Spleen (tissue), 7 donors: ENCODE measurements at regions not wholly inside any gene's neighbourhood (a gene's known extent, or its start where the extent isn't known, plus 50 kb on each side); places are given as distances from the start of the nearest gene placed in this dataset.

Experiments used
- POLR2A ChIP-seq, 3 donors: fragments of 450-650 bp; IDR thresholded peaks; one replicate each; pipeline ENCODE4 v1.5.1; 2017; ENCODE audit warnings: antibody characterized with exemption in 3 of 3, mild to moderate bottlenecking in 1 of 3
- POLR2AphosphoS5 ChIP-seq, 3 donors: sonication (generic); formaldehyde crosslinking; IDR thresholded peaks; one replicate each; pipeline ENCODE4 v1.5.1; 2017; ENCODE audit warnings: antibody characterized with exemption in 3 of 3
- TF ChIP-seq, protein P1 (sequence below), 11 experiments: fragments of 200-600 bp in 7 of 11; fragments of 450-650 bp in 4 of 11; sonication (generic) in 4 of 11; IDR thresholded peaks in 8 of 11; conservative IDR thresholded peaks in 3 of 11; 1 replicate in 7 of 11; 2 replicates in 4 of 11; pipeline versions ENCODE4 v1.4.0 to v1.8.0; 2016 to 2021; ENCODE audit warnings: antibody characterized with exemption in 11 of 11, inconsistent platforms in 4 of 11, mild to moderate bottlenecking in 1 of 11
- donor health status: DM: no; HTN: no; CAD: no; lungs with moderate emphysema.
- donor health status: DM: no; HTN: no; CAD: no.
- donor health status: DM: no; HTN: no; CAD: no.

DNA sequence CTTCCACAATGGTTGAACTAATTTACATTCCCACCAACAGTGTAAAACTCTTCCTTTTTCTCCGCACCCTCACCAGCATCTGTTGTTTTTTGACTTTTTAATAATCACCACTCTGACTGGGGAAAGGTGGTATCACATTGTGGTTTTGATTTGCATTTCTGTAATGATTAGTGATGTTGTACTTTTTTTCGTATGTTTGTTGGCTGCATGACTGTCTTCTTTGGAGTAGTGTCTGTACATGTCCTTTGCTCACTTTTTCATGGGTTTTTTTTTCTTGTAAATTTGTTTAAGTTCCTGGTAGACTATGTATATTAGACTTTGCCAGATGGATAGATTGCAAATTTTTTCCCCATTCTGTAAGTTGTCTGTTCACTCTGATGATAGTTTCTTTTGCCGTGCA lies 574.8 kb downstream of the KCNJ3 start:
- TF ChIP-seq, protein P1, sequence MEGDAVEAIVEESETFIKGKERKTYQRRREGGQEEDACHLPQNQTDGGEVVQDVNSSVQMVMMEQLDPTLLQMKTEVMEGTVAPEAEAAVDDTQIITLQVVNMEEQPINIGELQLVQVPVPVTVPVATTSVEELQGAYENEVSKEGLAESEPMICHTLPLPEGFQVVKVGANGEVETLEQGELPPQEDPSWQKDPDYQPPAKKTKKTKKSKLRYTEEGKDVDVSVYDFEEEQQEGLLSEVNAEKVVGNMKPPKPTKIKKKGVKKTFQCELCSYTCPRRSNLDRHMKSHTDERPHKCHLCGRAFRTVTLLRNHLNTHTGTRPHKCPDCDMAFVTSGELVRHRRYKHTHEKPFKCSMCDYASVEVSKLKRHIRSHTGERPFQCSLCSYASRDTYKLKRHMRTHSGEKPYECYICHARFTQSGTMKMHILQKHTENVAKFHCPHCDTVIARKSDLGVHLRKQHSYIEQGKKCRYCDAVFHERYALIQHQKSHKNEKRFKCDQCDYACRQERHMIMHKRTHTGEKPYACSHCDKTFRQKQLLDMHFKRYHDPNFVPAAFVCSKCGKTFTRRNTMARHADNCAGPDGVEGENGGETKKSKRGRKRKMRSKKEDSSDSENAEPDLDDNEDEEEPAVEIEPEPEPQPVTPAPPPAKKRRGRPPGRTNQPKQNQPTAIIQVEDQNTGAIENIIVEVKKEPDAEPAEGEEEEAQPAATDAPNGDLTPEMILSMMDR (IDR thresholded peaks at IDR 0.05 in 8 of 11, conservative IDR thresholded peaks at IDR 0.05 in 3 of 11) = no peak
- TF ChIP-seq POLR2AphosphoS5 (IDR thresholded peaks at IDR 0.05) (no peak), POLR2A (IDR thresholded peaks at IDR 0.05) (no peak)
